GM19035 (cell line): ENCODE measurements at regions not wholly inside any gene's neighbourhood (a gene's known extent, or its start where the extent isn't known, plus 50 kb on each side); places are given as distances from the start of the nearest gene placed in this dataset.
"Not testable (repeated sequence)": the region's sequence is repeated elsewhere in the genome, so short reads cannot be mapped to it uniquely, and the experiment has no call there.

Experiments
- ATAC-seq: cut with Tn5 transposase; IDR thresholded peaks from one replicate; pipeline ENCODE4 v1.9.1; 2021; ENCODE audit not compliant: unreplicated experiment

DNA sequence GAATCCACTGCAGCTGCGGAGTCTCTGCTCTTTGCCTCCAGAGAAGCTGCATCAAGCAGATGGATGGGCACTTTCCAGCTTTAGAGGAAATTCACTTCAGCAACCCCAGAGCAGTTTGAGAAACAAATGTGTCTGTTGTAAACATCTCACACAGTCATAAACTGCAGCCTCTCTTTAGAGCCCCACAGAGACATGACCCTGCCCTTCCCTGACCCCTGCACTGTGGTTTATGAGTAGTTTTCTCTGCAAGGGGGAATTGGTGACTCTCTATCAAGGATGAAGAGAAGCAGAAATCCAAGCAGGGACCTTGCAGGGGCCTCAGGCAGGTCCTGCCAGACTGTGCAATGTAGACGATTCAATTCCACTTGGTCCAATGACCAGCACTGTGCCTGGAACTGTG, 160.2 kb downstream of the SH2D4B start:
- ATAC-seq, result no peak

DNA sequence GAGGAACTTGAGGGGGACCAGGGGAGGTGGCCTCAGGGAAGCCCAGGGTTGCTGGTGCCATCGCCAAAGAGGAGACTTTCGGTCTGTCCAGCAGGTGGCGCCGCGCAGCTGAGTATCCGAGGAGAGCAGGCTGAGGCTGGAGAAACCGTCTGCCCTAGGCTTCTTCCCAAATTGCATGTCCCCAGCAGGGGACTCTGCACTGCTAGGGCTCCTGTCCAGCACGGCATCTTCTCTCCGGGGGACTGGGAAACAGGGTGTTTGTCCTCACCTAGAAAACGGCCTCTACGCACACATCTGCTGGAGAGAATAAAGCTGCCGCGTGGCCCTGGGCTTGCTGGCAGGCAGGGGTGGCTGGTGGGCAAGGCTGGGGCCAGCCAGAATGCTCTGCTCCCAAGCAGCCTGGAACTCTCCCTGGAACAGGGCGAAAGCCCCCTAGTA, 161.9 kb downstream of the SH2D4B start:
- peak; percentile 90 for ATAC-seq

DNA sequence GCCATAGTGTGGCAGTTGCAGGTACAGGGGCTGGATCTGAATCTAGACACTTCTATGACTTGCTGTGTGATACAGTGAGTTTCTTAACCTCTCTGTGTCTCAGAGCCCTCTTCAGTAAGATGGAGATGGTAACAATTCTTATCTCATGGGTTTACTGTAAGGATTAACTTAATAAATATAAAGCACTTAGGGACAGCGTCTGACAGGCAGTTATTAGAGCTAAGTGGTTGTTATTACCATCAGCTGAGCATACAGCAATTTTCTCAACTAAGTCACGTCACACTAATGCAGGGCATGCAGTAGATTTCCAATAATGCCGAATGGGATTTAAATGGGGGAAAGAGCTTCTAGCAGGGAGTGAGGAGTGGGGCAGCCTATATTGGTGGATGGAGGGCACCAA, 162.6 kb downstream of the SH2D4B start:
- ATAC-seq, result no peak

GRCh38 chr10:80700760-80701444, 163.2 kb downstream of the SH2D4B start:
- ATAC-seq, result no peak

DNA sequence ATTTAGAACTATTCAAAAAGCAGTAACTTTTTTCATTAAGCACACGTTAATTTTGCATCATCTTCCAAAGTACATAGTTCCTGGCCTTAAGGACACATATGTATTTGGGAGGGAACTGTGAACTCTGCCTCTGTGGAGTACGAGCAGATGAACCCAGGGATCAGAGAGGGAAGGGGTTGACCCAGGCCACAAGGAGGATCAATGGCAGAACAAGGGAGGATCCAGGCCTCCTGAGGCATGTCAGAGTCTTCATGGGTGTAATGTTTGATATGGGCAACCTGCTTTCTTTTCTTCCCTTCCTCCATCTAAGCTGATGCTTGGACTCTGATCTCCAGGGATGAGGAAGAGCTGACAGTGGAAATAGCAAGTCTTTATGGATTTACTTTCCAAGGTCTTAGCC, 164.0 kb downstream of the SH2D4B start:
- ATAC-seq, result no peak

DNA sequence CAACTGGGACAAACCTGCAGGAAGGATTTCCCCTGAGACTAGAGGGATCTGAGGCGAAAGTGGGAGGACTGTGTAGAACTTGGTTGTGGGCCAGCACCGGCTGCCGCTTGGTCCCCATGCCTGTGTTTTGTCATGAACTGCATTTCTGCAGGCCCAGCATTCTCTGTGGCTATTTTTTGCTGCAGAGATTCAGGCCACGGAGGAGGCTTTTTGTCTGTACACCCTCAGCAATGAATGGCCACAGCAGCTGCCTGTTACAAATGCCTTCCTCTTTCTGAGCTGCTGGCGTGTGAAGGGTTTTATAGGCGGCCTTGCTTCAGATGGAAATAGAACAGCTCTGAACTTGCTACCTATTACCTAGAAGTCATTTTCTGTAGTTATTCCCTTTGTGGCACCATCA, 164.4 kb downstream of the SH2D4B start:
- ATAC-seq, result no peak

GRCh38 chr10:80705899-80706298, 168.2 kb downstream of the SH2D4B start:
- no peak for ATAC-seq

DNA sequence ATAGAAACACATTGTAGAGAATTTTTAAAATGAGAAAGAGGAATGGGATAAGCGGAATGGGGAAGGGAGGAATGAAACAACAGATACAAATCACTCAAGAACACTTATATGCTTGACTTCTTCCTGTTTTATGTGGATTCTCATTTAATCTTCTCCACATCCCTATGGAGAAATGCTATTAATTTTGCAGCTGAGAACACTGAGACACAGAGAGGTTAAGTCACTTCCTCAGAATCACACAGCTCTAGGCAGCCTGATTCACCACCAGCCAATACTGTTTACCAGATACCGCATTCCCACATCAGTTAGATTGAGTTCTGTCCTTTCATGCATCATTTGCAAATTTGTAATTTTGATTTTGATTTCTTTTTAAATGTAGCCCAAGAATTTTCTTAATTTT, 170.5 kb downstream of the SH2D4B start:
- no peak for ATAC-seq

DNA sequence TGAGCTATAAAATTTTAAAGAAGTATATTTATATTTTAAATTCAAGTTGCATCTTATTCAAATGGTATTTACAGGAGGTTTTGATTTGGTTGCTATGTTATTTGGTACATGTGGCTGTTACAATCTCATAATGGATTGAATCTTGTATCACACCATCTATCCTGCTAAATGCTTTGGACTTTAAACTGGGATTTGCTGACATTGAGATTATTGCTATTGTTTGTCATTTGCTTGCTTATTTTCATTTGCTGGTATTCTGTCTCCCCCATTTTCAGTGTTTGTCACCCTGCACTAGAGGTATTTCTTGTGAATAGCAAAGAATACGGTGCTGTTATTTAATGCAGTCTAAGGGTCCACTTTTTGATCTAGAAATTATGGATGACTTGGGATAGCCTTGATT, 171.1 kb downstream of the SH2D4B start:
- no peak for ATAC-seq

GRCh38 chr10:80709866-80710265, 172.2 kb downstream of the SH2D4B start:
- no peak for ATAC-seq

GRCh38 chr10:80713398-80713928, 175.8 kb downstream of the SH2D4B start:
- ATAC-seq, result no peak

DNA sequence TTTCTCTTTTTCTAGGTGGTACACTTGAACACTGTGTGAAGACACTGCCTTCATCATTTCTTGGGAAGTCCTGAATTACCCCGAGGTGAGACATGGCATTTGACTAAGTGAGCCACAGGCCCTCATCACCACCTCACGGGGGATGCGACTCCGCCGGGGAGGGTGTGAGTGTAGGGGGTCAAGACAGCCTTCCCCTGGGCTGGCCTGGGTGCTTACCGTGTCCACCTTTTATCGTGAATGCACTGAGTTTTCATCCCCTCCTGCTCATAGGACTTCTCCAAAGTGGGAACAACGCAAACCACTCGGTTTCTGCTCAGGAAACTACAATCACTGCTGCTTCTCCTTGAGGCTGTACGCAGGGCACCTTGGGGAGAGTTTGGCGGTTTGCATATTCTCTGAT, 176.9 kb downstream of the SH2D4B start:
- ATAC-seq, result no peak

DNA sequence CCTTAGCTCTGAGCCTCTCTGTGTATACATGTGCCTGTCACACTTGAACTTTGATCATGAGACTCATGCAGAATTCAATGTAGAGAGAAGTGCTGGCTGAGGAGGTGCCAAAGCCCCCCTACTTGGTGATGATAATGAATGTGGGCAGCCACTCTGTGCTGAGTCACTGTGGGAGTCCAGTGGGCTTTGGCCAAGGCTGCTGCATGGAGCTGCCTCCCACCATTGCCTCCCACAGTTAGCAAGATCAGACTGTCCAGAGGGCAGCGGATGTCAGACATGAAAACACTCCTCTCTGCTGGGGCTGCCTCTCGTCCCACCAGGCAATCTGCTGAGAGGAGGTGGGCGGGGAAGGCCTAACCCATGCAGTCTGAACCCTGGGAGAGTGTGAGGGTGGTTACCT, 180.3 kb downstream of the SH2D4B start:
- ATAC-seq, result no peak

GRCh38 chr10:80719935-80720334, 182.2 kb downstream of the SH2D4B start:
- no peak for ATAC-seq

DNA sequence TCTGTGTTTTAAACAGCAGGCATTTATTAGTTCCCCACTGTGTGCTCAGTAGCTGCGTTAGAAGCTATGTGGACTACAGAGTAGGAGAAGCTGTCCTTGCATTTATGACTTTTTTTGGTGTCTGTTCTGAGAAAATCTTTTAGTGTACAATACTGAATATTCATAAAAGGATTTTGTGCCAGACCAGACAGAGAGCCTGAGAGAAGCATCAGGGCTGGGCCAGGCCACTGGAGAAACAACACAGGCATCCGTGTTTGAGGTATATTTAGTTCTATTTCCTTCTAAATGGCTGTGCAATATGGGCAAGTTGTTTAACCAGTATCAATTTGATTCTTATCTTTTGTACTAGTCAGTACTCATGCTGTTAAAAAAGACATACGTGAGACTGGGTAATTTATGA, 182.8 kb downstream of the SH2D4B start:
- no peak for ATAC-seq

DNA sequence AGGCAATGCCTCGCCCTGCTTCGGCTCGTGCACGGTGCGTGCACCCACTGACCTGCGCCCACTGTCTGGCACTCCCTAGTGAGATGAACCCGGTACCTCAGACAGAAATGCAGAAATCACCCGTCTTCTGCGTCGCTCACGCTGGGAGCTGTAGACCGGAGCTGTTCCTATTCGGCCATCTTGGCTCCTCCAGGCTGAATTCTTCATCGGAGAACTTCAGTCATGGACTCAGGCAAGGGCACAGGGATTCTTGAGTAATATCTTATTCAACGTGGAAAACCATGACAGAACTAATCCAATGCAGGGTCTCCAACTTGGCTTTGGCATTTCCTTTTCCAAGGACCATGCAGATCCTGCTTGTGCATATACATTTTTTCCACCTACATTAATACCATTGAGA, 190.7 kb downstream of the SH2D4B start:
- not testable (repeated sequence) for ATAC-seq

GRCh38 chr10:80729896-80730295, 192.2 kb downstream of the SH2D4B start:
- ATAC-seq, result no peak

DNA sequence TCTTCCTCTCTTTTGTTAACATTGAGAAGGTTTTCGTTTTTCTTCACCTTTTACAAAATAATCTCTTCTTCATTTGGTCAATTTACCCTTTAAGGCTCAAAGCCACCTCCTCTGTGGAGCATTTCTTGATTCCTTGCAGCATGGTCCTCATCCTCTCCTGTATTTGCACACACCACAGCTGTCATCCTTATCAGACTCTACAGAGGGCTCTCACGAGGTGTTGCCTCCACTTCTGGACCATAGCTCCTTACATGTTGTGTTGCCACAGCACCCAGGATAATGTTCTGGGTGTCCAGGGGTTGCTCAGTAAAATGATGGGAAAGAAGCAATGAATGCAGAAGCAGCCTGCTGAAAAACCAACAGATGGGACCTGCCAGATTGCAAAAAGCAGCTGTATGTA, 192.8 kb downstream of the SH2D4B start:
- ATAC-seq, result no peak

GRCh38 chr10:80734589-80734988, 196.9 kb downstream of the SH2D4B start:
- ATAC-seq, result no peak

DNA sequence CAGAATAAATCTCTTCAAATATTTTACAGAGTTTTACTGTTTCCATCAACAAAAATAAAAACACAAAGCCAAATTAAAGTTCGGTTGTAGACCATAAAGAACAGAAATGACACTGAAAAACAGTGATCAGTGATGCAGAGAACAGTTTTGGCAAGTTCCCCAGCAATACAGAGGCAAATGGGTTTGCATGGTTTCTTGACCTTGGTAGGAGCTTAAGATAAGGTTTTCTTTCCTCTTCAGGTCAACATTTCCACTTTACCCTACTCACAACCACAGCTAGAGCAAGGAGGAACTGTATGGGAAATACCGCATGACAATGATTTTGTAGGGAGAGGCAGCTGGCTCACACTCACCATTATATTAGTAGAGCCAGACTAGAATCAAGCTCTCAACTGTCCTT, 199.5 kb downstream of the SH2D4B start:
- ATAC-seq, result no peak

DNA sequence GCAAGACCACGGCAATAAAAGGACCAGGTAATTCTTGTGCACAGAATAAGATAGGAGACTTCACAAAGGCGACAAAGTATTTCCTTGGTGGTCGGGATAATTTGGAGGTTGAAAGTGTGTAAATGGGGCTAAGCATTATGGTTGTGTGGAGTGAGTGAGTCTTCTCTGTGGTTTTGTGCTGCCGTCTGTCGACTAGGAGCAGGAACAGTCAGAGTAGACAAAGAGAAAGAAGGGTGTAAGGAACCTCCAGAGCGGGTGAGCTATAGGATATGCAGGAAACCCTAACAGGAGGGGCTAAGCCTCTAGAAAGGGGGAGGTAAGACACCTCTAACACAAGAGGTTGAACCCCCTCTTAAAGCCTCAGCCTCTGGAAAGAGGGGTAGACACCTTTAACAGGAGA, 201.6 kb downstream of the SH2D4B start:
- ATAC-seq, result no peak

DNA sequence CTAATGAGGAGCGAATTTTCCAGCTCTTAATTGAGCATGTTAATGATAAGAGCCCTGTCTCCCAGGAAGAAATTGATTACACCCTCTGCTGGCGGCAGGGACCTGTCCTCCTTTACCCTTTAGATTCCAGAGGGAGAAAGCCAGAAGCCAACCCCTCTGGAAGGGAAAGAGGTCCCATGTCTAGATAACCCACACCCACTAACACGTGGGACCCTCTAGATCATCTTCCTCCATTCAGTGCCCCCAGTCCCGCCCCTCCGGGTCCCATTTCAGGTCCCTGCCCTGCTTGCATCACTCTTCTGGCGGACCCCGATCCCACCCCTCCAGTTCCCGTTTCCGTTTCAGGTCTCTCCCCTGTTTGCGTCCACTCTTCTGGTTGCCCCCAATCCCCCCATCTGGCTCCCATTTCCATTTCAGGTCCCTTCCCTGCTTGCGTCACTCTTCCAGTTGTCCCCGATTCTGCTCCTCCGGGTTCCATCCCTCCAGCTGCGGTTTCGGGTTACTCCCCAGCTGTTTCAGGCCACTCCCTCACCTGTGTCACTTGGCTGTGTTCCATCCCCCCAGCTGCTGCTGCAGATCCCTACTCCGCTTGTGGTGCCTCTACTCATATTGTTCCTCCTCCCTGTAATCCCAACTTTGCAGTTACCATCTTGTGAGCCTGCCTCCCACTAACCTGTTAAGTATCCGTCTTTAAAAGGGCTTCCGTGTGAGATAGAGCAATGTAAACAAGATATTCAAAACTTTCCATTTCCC, 202.4 kb downstream of the SH2D4B start:
- no peak for ATAC-seq
